ACHN (cell line): ENCODE measurements at regions not wholly inside any gene's neighbourhood (a gene's known extent, or its start where the extent isn't known, plus 50 kb on each side); places are given as distances from the start of the nearest gene placed in this dataset.
"Not testable (repeated sequence)": the region's sequence is repeated elsewhere in the genome, so short reads cannot be mapped to it uniquely, and the experiment has no call there.

Experiments used
- DNase-seq: peaks from one replicate; pipeline ENCODE4 v3.0.0-alpha.2; 2015
- in situ Hi-C: cut with HindIII; loops from 2 replicates; pipeline ENCODE4 v1.10.0; 2017; ENCODE audit warnings: low sequenced_read_pairs, low pct_ligation_motif_present, low pct_unique_long_range_greater_than_20kb

- DNase-seq, result peak; percentile 17
- in situ Hi-C loops, result loop anchor here (25.0 kb wide), 1 partner anchor 264 kb away; no protein-coding TSS in a partner anchor
These were observed 111.4 kb downstream of the LHX2 start for GRCh38 chr9:124122813-124123462.

- in situ Hi-C loops, result loop anchor here (25.0 kb wide), 1 partner anchor 264 kb away; no protein-coding TSS in a partner anchor
- DNase-seq, result not testable (repeated sequence)
These were observed 112.1 kb downstream of the LHX2 start for GRCh38 chr9:124123621-124124020.

GRCh38 chr9:124124729-124125650 lies 113.4 kb downstream of the LHX2 start:
- in situ Hi-C loops, result loop anchor here (25.0 kb wide), 1 partner anchor 262 kb away; no protein-coding TSS in a partner anchor
- DNase-seq, result no peak

GRCh38 chr9:124125651-124125977 lies 114.0 kb downstream of the LHX2 start:
- DNase-seq, result no peak
- in situ Hi-C loops, result no loop called here

- DNase-seq, result peak; percentile 70
- in situ Hi-C loops, result no loop called here
These were observed 115.4 kb downstream of the LHX2 start for GRCh38 chr9:124126648-124127646.

- in situ Hi-C loops, result no loop called here
- DNase-seq, result no peak
These were observed 117.1 kb downstream of the LHX2 start for GRCh38 chr9:124128568-124129166.

GRCh38 chr9:124130277-124131075 lies 118.9 kb downstream of the LHX2 start:
- no peak for DNase-seq
- in situ Hi-C loops, result no loop called here

- DNase-seq, in situ Hi-C loops: not testable (repeated sequence)
These were observed 120.0 kb downstream of the LHX2 start for GRCh38 chr9:124131518-124131917.

GRCh38 chr9:124132671-124133147 lies 121.1 kb downstream of the LHX2 start:
- DNase-seq, result no peak
- in situ Hi-C loops, result no loop called here

GRCh38 chr9:124133727-124134126 lies 122.2 kb downstream of the LHX2 start:
- in situ Hi-C loops, result no loop called here
- peak; percentile 46 for DNase-seq

GRCh38 chr9:124134526-124134925 lies 123.0 kb downstream of the LHX2 start:
- no peak for DNase-seq
- in situ Hi-C loops, result no loop called here

- no peak for DNase-seq
- in situ Hi-C loops, result no loop called here
These were observed 121.9 kb upstream of the NEK6 start for GRCh38 chr9:124135813-124136365.

- DNase-seq, result no peak
These were observed 120.5 kb upstream of the NEK6 start for GRCh38 chr9:124137009-124137943.

GRCh38 chr9:124137944-124138335 lies 119.8 kb upstream of the NEK6 start:
- no peak for DNase-seq
- in situ Hi-C loops, result no loop called here

More at GRCh38 chr9:124137009-124137943, 120.5 kb upstream of the NEK6 start:
- in situ Hi-C loops, result no loop called here

- in situ Hi-C loops, result no loop called here
- no peak for DNase-seq
These were observed 118.7 kb upstream of the NEK6 start for GRCh38 chr9:124139001-124139400.

GRCh38 chr9:124140941-124141568 lies 116.7 kb upstream of the NEK6 start:
- no peak for DNase-seq
- in situ Hi-C loops, result no loop called here
